HG03159 (cell line): ENCODE measurements at regions not wholly inside any gene's neighbourhood (a gene's known extent, or its start where the extent isn't known, plus 50 kb on each side); places are given as distances from the start of the nearest gene placed in this dataset.
A peak's percentile ranks its signal among the peaks of the same experiment; 100 is the strongest.
"Not testable (repeated sequence)": the region's sequence is repeated elsewhere in the genome, so short reads cannot be mapped to it uniquely, and the experiment has no call there.

Experiments
- ATAC-seq: cut with Tn5 transposase; IDR thresholded peaks from one replicate; pipeline ENCODE4 v1.9.1; 2021; ENCODE audit warnings: mild to moderate bottlenecking, moderate library complexity; ENCODE audit not compliant: unreplicated experiment

DNA sequence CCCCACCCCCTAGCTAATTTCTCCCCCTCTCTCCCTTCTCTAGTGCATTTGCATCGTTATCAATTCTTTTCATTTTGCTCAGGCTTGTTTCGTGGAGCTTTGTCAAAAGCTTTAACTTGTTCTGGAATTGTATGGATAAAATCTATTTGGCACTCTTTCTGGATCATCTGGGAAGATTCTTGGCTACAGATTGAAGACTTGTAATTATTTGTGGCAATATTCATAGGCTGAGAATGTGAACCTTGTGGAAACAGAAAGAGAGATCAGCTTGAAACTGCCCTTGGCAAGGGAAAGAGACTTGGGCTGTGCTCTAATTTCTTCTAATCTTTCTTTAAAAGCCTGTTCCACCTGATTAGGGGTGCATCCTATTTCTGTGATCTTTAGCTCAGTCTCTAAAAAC is 340.6 kb upstream of the DAB2 start:
- no peak for ATAC-seq

DNA sequence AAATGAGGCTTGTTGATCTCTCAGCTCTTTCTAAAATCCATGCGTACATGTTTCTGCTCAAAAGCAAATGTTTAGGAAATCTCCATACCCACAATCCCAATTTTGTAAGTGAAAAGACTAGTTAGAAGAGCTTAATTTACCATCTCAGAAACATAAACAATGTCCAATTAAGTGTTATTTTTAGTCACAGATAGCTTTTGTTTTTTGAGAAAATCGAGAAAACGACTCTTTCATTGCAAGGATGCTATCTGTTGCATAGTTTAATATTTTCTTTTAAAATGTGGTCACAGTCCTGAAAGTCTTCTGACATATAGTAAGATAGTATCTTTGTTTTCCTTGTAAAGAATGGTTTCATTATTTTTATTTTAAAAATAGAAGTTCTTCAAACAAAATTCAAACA is 338.0 kb upstream of the DAB2 start:
- ATAC-seq: no peak

DNA sequence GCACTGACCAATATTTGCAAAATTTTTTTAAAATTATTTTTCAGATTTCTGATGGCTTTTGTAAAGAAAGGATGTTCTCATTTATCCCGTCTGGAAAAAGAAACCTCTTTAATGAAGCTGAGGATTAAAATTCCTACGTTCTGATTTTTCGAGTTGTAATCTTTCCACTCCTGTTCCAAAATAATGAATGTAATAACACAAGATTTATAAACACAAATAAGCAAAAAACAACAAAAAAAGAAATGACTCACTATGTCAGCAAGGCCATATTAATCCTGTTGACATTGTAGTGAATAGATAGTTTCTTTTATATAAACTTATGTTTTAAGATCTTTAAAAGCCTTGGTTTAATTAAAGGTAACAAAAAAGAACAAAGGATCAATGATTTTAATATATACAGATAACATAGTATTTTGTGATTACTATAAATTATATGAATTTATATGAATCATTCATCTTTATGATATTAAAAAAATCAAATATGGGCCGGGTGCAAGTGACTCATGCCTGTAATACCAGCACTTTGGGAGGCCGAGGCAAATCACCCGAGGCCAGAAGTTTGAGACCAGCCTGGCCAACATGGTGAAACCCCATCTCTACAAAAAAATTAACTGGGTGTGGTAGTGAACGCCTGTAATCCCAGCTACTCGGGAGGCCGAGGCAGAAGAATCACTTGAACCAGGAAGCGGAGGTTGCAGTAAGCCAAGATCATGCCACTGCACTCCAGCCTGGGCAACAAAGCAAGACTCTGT is 336.6 kb upstream of the DAB2 start:
- ATAC-seq: no peak

DNA sequence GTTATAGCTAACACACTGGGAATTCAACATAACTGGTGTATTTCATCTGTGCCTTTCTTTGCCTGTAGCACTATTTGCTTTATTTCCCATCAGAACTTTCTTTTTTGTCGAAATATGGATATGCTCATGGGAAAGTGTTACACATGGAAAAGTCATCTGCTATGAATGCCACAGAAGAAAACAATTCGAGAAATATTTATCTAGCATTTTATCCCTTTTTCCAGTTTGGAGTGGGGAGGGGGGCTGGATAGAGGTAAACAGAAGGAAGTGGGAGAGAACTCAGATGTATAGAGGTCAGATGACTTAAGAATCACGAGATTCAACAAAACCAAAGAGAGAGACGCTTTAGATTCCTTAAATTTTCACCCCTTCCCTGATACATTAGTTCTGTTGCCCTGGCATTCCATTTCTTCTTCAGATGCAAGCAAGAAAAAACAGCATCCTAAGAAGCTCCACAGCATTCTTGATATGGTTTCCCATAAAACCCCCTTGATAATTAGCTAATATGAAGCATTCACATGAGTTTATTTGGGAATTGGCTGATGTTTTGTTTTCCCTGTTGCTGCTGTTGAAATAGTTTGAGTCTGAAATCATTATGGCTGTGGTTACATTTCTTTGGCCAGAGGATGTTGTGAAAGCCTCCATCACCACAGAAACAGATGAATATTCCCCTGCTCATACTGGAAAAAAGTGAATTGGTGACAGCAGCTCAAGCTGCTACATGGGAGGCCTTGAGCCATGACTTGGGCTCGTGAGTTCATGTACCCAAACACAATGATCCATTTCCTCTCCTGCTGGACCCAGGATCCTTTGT is 335.8 kb upstream of the DAB2 start:
- no peak for ATAC-seq

DNA sequence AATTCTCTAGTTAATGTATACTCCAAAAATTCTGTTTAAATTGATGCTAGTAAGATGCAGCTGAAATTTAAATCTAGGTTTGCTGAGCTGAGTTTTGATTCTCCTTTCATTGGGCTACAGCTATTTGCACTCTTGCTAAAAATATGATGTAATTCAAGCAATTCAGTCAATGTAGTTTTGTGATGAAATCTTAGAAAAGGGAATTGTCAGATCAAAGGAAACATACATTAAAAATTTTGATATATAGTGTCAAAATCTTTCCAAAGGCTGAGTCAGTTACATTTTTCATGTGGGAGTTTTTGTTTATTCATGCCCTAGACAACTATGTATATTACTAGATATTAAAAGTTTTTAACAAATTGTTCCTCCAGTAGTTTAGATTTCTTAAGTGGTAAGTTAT is 334.9 kb upstream of the DAB2 start:
- ATAC-seq: no peak

DNA sequence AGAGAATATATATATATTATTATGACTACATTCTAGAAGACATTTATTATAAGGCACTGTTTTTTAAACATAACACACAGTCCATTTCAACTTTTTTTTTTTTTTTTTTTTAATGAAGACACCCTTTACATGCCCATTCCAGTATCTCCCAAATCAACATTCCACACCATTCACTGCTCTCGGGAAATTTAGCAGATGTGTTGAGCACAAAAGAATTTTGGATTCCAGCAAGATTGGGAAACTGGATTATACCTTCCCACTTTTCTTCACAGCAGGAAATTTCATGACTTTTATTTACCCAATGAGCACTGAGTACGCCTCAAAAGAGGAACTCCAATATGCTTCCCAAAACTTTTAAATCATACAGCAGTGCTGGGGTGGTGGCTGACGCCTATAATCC is 333.6 kb upstream of the DAB2 start:
- ATAC-seq: no peak

DNA sequence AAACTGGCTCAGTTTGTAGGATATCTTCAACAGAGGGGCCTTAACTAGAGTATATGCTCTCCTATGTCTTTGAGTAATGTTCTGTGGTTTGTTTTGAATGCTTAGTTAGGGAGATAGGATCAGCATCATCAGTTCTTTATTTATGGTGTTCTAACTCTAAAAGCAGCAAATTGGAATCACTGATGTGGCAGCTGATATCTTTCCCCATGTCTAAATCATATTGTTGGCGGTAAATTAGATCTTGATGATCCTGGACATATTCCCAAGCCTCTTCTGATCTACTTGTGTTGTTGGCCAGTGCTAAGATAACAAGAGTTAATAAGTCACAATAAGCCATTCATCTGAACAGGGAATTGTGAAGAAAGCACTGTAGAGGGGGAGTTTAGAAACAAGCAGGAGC is 332.4 kb upstream of the DAB2 start:
- ATAC-seq: no peak

DNA sequence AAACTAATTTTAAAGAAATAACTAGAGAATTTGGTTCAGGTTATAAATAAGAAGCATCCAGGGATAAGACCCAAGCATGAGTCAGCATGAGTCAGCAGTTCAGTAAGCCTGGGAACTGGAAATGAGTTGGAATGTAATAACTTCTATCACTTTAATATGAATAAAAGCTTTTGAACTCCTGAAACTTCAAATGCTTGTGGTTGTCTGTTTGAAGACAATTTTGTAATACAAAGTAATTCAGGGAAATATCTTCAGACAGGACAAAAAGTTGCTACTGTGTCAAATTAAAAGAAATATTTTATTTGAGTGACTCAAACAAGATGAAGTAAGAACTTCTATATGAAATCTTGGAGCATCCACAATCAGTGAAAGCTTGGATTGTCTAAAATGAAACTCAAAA is 331.2 kb upstream of the DAB2 start:
- ATAC-seq: no peak

DNA sequence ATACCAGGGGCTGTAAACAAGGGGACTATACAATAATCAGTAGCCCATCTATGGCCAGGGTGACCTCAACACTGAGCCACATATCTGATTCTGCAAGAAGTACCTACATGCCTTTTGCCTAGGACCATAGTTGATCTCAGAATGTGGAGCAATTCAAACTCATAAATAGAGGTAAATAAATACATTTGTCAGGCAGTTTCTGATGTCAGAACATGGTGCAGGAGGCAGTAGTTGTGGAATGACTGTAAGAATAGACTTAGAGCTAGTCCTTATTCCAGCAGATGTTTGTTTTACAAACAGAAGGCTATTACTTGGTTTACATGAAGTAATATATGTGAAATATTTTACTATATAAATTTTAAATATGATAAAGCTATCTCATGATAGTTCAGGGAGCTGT is 330.7 kb upstream of the DAB2 start:
- ATAC-seq: no peak

DNA sequence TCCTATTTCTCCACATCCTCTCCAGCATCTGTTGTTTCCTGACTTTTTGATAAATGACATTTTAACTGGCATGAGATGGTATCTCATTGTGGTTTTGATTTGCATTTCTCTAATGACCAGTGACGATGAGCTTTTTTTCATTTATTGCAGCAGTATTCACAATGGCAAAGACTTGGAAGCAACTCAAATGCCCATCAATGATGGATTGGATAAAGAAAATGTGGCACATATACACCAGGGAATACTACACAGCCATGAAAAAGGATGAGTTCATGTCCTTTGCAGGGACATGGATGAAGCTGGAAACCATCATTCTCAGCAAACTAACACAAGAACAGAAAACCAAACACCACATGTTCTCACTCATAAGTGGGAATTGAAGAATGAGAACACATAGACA is 329.0 kb upstream of the DAB2 start:
- ATAC-seq: not testable (repeated sequence)

DNA sequence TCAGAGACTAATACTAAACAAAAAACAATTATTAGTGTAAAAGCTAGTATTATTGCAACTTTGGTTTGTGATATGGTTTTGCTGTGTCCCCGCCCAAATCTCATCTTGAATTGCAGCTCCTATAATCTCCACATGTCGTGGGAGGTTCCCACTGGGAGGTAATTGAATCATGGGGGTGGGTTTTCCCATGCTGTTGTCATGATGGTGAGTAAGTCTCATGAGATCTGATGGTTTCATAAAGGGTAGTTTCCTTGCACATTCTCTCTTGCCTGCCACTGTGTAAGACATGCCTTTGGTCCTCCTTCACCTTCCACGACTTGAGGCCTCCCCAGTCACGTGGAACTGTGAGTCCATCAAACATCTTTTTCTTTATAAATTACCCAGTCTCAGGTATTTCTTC is 325.9 kb upstream of the DAB2 start:
- no peak for ATAC-seq

DNA sequence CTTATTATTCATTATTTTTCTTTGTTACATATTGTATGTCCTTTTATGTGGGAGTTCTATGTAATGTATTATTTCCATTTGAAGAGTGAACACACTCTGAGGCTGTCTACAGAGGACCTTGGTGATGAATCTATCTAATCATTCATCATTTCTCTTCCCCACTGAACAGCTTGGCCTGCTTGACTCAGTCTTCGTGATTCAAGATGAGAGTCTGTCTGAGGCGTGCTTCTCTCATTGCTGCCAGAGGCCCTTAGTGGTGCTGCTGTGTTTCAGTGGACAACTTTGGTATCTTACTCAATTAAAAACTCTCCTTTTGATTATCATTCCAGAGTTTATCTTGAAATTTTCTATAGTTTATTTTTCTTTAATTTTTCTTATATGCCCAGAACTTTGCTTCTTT is 318.1 kb upstream of the DAB2 start:
- ATAC-seq: no peak

DNA sequence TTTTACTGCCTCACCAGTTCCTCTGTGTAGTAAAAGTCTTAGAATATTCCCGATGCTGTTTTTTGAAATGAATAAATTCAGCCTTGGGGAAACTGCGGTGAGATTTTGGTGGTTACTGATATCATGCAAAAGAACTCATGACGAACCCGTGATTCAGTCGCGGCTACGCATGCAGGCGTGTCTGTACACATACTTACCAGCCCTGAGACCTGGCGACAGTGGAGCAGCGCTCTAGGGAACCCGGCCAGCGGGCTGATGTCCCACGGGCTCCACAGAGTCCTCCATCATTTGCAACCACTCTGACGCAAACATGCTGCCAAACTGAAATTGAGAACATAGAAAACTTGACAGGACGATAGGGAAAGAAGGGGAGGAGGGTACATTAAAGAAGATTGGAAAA is 315.6 kb upstream of the DAB2 start:
- ATAC-seq: no peak

DNA sequence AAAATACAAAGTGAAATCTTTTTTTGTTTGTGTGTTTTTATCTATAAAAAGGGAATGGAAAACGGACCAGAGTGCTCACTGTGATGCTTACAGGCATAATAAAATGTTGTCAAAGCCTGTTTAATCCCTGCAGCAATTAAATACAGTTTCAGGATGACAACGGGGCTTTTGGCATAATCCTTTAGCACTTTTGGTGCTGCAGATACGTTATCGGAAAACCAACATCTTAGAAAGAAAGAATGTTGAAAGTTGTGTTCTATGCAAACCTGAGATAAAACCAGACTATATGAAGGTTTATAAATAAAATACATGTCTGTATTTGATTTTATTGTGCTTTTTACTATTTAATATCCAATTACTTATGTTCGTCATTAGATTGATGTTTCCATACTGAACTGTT is 307.4 kb upstream of the DAB2 start:
- ATAC-seq: no peak

DNA sequence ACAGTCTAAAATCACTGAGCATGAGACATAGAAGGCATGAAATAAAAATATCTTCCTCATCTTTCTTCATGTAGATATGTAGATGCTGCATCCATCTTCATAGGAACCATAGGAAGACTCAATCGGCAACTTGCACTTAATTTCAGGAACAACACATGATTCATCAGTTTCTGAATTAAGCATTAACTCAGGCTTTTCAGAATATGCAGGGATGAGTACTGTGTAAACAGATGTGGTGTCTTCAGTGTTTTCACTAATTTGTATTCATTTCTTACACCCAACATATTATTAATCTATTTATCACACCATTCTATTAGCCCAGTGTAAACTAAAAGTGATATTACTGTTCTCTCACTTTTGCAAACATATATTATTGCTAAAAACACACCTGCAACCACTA is 305.9 kb upstream of the DAB2 start:
- no peak for ATAC-seq

DNA sequence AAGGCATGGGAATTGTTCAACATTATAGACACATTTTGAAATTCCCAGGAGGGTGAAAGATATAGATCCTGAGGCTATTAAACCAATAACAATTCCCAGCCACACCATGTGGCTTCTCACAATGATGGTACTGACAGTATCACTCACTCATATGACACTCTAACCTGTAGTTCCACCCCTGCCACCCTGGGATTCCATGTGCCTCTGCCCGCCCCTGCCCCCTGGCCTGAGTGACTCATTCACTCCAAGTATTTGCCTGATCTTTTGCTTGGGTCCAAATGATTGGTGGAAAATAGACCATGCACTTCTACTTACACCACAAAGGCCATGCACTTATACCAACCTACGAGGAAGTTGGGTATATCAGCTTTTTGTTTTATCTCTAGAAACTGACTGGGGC is 305.2 kb upstream of the DAB2 start:
- no peak for ATAC-seq

DNA sequence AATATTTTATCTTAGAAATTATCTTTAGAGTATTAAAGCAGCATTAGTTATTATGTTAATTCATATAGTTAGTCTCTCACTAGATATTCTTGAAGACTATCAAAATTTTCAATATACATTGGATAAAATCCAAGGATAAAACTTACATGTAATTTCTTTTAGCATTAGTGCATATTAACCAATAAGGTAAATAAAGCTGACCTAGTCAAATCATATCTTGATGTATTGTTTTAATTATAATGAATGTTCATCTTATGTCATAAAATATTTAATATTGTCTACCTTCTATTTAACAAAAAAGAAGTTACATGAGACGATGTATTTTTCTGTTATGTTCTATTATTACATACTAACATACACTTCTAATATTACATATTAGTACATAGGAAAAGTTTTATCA is 301.7 kb upstream of the DAB2 start:
- ATAC-seq: no peak

DNA sequence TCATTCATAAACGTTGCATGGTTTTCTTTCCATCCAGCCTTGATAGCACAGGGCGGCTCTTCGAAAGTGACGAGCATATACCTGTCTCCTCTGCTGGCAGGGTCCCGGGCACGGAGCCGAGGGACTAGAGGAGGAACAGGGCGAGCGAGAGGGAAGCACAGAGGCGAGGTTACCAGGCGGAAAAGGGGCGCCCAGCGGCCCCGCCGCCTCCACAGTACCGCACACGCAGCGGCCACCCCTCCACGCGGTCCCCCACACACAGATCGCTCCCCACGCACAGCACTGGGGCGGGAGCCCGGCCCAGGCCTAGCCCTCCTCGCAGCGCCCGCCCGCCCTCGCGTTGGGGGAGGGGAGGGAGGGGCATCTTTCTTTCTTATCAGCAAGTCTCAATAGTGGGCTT is 296.6 kb upstream of the DAB2 start:
- no peak for ATAC-seq

DNA sequence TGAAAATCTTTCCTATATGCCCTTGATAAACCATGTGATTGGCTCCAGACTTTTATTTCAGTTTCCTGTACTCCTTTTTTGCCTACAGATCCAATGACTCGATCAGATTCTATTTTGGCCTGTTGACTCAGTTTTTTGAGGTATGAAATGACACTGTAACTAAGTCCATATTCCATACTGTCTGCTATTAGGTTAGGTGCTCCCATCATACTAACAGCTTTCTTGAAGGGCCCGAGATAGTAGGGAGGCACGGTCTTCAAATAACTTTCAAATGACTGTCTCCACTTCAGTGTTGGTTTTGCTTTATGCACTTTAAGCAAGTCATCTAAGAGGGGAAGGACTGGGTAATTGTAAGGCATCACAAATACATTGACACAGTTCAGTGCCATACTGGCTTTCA is 295.4 kb upstream of the DAB2 start:
- no peak for ATAC-seq

DNA sequence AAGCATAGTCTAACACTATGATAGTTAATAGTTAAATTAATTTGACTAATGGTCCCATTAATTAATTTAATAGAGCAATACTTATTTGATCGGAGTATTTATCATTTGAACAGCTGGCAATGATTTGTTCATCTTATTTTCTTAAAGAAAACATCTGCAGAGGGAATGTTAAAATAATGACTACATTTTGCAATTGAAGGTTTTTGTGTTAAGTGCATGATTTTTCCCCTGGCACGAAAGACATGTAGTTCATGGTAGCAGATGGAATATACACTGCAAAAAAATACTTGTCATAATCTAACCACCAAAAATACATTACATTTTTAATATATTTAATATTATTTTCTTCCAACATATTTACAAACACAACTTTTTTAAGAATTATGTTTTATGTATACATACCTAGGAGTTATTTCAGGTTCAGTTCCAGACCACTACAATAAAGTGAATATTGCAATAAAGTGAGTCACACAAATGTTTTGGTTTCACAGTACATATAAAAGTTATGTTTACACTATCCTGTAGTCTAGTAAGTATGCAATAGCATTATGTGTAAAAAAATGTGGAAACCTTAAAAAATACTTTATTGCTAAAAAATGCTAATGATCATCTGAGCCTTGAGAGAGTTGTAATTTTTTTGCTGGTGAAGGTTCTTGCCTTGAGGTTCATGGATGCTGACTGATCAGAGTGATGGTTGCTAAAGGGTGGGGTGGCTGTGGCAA is 292.6 kb upstream of the DAB2 start:
- no peak for ATAC-seq

DNA sequence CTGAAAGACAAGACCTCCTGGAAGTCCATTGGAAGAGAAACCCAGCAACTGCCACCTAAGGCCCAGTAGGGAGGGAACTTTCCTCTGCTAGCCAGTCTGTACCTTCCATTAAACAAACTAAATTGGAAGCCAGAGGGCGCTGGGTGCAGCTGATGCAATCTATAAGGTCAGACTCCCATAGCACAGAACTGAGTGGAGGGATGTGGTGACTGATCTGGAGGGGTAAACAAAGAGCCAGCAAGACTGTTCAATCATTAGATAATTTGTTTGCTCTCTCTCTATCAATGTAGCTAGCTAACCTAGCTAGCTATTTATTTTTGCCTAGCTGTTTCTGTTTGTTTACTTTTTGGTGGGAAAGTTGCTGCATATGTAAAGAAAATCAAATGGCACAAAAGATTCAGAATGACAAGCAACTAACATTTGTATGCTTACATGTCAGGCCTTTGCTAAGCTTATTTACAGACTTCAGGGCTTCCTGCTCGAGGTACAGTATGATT is 291.8 kb upstream of the DAB2 start:
- ATAC-seq: peak; percentile 55
